Ishikawa (cell line): ENCODE measurements at regions not wholly inside any gene's neighbourhood (a gene's known extent, or its start where the extent isn't known, plus 50 kb on each side); places are given as distances from the start of the nearest gene placed in this dataset.

Source experiments
- CEBPB ChIP-seq: IDR thresholded peaks from 2 replicates; pipeline ENCODE4 v1.6.1; 2012
- CREB1 ChIP-seq: IDR thresholded peaks from 2 replicates; pipeline ENCODE4 v1.6.1; 2012; ENCODE audit warnings: low read depth
- EGR1 ChIP-seq: IDR thresholded peaks from 2 replicates; pipeline ENCODE4 v1.6.1; 2012
- EP300 ChIP-seq: IDR thresholded peaks from 2 replicates; pipeline ENCODE4 v1.6.1; 2012; ENCODE audit warnings: borderline replicate concordance
- FOXM1 ChIP-seq: IDR thresholded peaks from 2 replicates; pipeline ENCODE4 v1.6.1; 2012; ENCODE audit warnings: low read depth, borderline replicate concordance
- MAX ChIP-seq: IDR thresholded peaks from 2 replicates; pipeline ENCODE4 v1.6.1; 2012
- NFIC ChIP-seq: IDR thresholded peaks from 2 replicates; pipeline ENCODE4 v1.6.1; 2012
- RAD21 ChIP-seq: IDR thresholded peaks from 2 replicates; pipeline ENCODE4 v1.6.1; 2012; ENCODE audit warnings: low read depth
- TAF1 ChIP-seq: IDR thresholded peaks from 2 replicates; pipeline ENCODE4 v1.6.1; 2012; ENCODE audit warnings: low read depth, mild to moderate bottlenecking
- TCF12 ChIP-seq: IDR thresholded peaks from 2 replicates; pipeline ENCODE4 v1.6.1; 2012; ENCODE audit warnings: low read depth
- TEAD4 ChIP-seq: IDR thresholded peaks from 2 replicates; pipeline ENCODE4 v1.6.1; 2012
- USF1 ChIP-seq: IDR thresholded peaks from 2 replicates; pipeline ENCODE4 v1.6.1; 2012
- YY1 ChIP-seq: IDR thresholded peaks from 2 replicates; pipeline ENCODE4 v1.6.1; 2012; ENCODE audit warnings: low read depth
- ZBTB7A ChIP-seq: IDR thresholded peaks from 2 replicates; pipeline ENCODE4 v1.6.1; 2012; ENCODE audit warnings: low read depth
- TF ChIP-seq, protein P1 (sequence below): IDR thresholded peaks from 2 replicates; pipeline ENCODE4 v1.6.1; 2012; ENCODE audit warnings: low read depth, mild to moderate bottlenecking

GRCh38 chr9:108677776-108678175 is 178.0 kb downstream of the ACTL7B start:
- no peak for TF ChIP-seq CREB1
- no peak for TF ChIP-seq RAD21
- TF ChIP-seq MAX = no peak
- no peak for TF ChIP-seq EGR1
- TF ChIP-seq, protein P1, sequence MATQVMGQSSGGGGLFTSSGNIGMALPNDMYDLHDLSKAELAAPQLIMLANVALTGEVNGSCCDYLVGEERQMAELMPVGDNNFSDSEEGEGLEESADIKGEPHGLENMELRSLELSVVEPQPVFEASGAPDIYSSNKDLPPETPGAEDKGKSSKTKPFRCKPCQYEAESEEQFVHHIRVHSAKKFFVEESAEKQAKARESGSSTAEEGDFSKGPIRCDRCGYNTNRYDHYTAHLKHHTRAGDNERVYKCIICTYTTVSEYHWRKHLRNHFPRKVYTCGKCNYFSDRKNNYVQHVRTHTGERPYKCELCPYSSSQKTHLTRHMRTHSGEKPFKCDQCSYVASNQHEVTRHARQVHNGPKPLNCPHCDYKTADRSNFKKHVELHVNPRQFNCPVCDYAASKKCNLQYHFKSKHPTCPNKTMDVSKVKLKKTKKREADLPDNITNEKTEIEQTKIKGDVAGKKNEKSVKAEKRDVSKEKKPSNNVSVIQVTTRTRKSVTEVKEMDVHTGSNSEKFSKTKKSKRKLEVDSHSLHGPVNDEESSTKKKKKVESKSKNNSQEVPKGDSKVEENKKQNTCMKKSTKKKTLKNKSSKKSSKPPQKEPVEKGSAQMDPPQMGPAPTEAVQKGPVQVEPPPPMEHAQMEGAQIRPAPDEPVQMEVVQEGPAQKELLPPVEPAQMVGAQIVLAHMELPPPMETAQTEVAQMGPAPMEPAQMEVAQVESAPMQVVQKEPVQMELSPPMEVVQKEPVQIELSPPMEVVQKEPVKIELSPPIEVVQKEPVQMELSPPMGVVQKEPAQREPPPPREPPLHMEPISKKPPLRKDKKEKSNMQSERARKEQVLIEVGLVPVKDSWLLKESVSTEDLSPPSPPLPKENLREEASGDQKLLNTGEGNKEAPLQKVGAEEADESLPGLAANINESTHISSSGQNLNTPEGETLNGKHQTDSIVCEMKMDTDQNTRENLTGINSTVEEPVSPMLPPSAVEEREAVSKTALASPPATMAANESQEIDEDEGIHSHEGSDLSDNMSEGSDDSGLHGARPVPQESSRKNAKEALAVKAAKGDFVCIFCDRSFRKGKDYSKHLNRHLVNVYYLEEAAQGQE = no peak
- TF ChIP-seq FOXM1 = no peak
- TF ChIP-seq EP300 = no peak

- TF ChIP-seq MAX = no peak
- TF ChIP-seq RAD21 = no peak
- TF ChIP-seq ZBTB7A = no peak
- TF ChIP-seq EP300 = no peak
- no peak for TF ChIP-seq CEBPB
- no peak for TF ChIP-seq YY1
- no peak for TF ChIP-seq TEAD4
- TF ChIP-seq CREB1 = no peak
- TF ChIP-seq, protein P1 = no peak
- no peak for TF ChIP-seq FOXM1
- TF ChIP-seq NFIC = no peak
- no peak for TF ChIP-seq TAF1
Observed at GRCh38 chr9:108676355-108676754, 179.4 kb downstream of the ACTL7B start.

DNA sequence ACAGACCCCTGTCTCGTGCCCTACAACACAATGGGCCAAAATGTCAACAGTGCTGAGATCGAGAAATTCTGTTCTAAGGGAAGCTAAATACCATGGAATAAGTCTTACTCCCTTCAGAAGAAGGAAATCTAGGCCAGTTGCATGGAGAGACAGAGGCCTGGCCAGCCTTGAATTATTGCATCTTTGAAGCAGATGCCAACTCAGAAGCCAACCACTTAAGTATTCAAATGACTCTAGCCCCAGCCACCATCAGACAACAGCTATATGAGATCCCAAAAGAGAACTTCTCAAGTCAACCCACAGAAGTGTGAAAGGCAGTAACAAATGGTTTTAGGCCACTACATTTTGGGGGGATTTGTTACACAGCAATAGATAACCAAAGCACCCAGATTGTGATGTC is 180.1 kb downstream of the ACTL7B start:
- TF ChIP-seq TCF12 (no peak), YY1 (no peak), CEBPB (no peak), RAD21 (no peak), EP300 (no peak), TEAD4 (no peak)

GRCh38 chr9:108674766-108675530 is 180.8 kb downstream of the ACTL7B start:
- TF ChIP-seq ZBTB7A (no peak), MAX (no peak), FOXM1 (no peak), TCF12 (no peak), EP300 (no peak), CEBPB (no peak), TAF1 (no peak), EGR1 (no peak), NFIC (no peak), TEAD4 (no peak)
- TF ChIP-seq, protein P1 = no peak

- TF ChIP-seq USF1 (no peak), TEAD4 (no peak), FOXM1 (no peak), YY1 (no peak)
Observed at GRCh38 chr9:108673386-108673785, 182.4 kb downstream of the ACTL7B start.
